Testis (tissue), 2 donors: ENCODE measurements at regions not wholly inside any gene's neighbourhood (a gene's known extent, or its start where the extent isn't known, plus 50 kb on each side); places are given as distances from the start of the nearest gene placed in this dataset.

Experiments used
- DNase-seq: peaks from one replicate; pipeline ENCODE4 v3.0.0-alpha.2; 2019
- H3K27ac ChIP-seq, 2 donors: fragments of 200-600 bp; sonication (generic); one replicate each; pipeline ENCODE4 v1.5.1; 2019
- H3K27me3 ChIP-seq: fragments of 200-600 bp; sonication (generic); one replicate; pipeline ENCODE4 v1.5.1; 2019
- H3K36me3 ChIP-seq: fragments of 200-600 bp; sonication (generic); one replicate; pipeline ENCODE4 v1.5.1; 2017; ENCODE audit warnings: low read depth; ENCODE audit errors: missing control alignments
- H3K4me1 ChIP-seq: fragments of 200-600 bp; sonication (generic); one replicate; pipeline ENCODE4 v1.5.1; 2019
- H3K4me3 ChIP-seq, 2 donors: fragments of 200-600 bp; sonication (generic); one replicate each; pipeline ENCODE4 v1.5.1; 2017 to 2019
- H3K9me3 ChIP-seq: fragments of 200-600 bp; sonication (generic); one replicate; pipeline ENCODE4 v1.5.1; 2017
- CTCF ChIP-seq, 3 experiments: fragments of 450-650 bp in 2 of 3; fragments of 200-600 bp in 1 of 3; sonication (generic) in 1 of 3; IDR thresholded peaks; one replicate each; pipeline ENCODE4 v1.5.1; 2016 to 2019; ENCODE audit warnings: antibody characterized with exemption in 3 of 3, mild to moderate bottlenecking in 2 of 3, moderate library complexity in 1 of 3
- POLR2A ChIP-seq: fragments of 450-650 bp; IDR thresholded peaks from one replicate; pipeline ENCODE4 v1.6.1; 2017; ENCODE audit warnings: antibody characterized with exemption, mild to moderate bottlenecking, moderate library complexity
- WGBS, 2 donors: methylation state at CpG; one replicate each; pipeline ENCODE4 v1.1.5; 2018; 5-methylcytosine and 5-hydroxymethylcytosine counted together
- intact Hi-C: fragments of 100-400 bp; cut with DNase I; formaldehyde crosslinking; loops from one replicate; pipeline ENCODE4 v1.15.1; 2023; ENCODE audit warnings: low total_unique reads

GRCh38 chr1:199660071-199660470 lies 367.4 kb upstream of the NR5A2 start:
- no peaks in the 10 kb centered on the region for H3K27me3 ChIP-seq
- H3K4me3 ChIP-seq: no peak overlapping the region
- no peak overlapping the region for H3K27ac ChIP-seq
- H3K36me3 ChIP-seq: no peaks in the 10 kb centered on the region
- no peaks in the 10 kb centered on the region for H3K4me1 ChIP-seq
- no peak for DNase-seq
- no peak for TF ChIP-seq CTCF (IDR thresholded peaks at IDR 0.05)
- TF ChIP-seq POLR2A: no peak
- 91 to 93% methylated on average over 2 of the region's 2 CpGs for WGBS, 2 donors
- intact Hi-C loops: no loop called here
- no peaks in the 10 kb centered on the region for H3K9me3 ChIP-seq

GRCh38 chr1:199665371-199665770 lies 362.1 kb upstream of the NR5A2 start:
- intact Hi-C loops: no loop called here
- WGBS, 2 donors: 16 to 43% methylated on average over 1 of the region's 1 CpG
- TF ChIP-seq CTCF (IDR thresholded peaks at IDR 0.05) (no peak), POLR2A (no peak)
- no peaks in the 10 kb centered on the region for H3K4me1 ChIP-seq
- H3K4me3 ChIP-seq: no peak overlapping the region
- H3K36me3 ChIP-seq: no peaks in the 10 kb centered on the region
- H3K9me3 ChIP-seq: no peaks in the 10 kb centered on the region
- DNase-seq: no peak
- no peaks in the 10 kb centered on the region for H3K27me3 ChIP-seq
- H3K27ac ChIP-seq: no peak overlapping the region

- Histone ChIP-seq H3K27me3 (no peaks in the 10 kb centered on the region), H3K27ac (no peak overlapping the region), H3K9me3 (no peaks in the 10 kb centered on the region), H3K36me3 (no peaks in the 10 kb centered on the region), H3K4me3 (no peak overlapping the region), H3K4me1 (no peaks in the 10 kb centered on the region)
- intact Hi-C loops: no loop called here
- no peak for DNase-seq
- 80 to 81% methylated on average over 10 of the region's 10 CpGs for WGBS, 2 donors
- TF ChIP-seq POLR2A: no peak
- no peak for TF ChIP-seq CTCF (IDR thresholded peaks at IDR 0.05)
Measured at GRCh38 chr1:199667089-199667488, 360.4 kb upstream of the NR5A2 start.

GRCh38 chr1:199669916-199670315 lies 357.6 kb upstream of the NR5A2 start:
- H3K27ac ChIP-seq: no peak overlapping the region
- DNase-seq: no peak
- H3K4me3 ChIP-seq: no peak overlapping the region
- TF ChIP-seq POLR2A: no peak
- TF ChIP-seq CTCF (IDR thresholded peaks at IDR 0.05): no peak
- intact Hi-C loops: no loop called here
- H3K4me1 ChIP-seq: no peaks in the 10 kb centered on the region
- no peaks in the 10 kb centered on the region for H3K27me3 ChIP-seq
- no peaks in the 10 kb centered on the region for H3K36me3 ChIP-seq
- H3K9me3 ChIP-seq: no peaks in the 10 kb centered on the region

GRCh38 chr1:199671684-199672083 lies 355.8 kb upstream of the NR5A2 start:
- no peak overlapping the region for H3K4me3 ChIP-seq
- no peaks in the 10 kb centered on the region for H3K36me3 ChIP-seq
- intact Hi-C loops: no loop called here
- no peak for DNase-seq
- no peaks in the 10 kb centered on the region for H3K9me3 ChIP-seq
- 85 to 87% methylated on average over 3 of the region's 3 CpGs for WGBS, 2 donors
- H3K27me3 ChIP-seq: no peaks in the 10 kb centered on the region
- H3K4me1 ChIP-seq: no peaks in the 10 kb centered on the region
- H3K27ac ChIP-seq: no peak overlapping the region
- no peak for TF ChIP-seq POLR2A
- TF ChIP-seq CTCF (IDR thresholded peaks at IDR 0.05): no peak
